HUDEP-2 (cell line): ENCODE measurements at regions not wholly inside any gene's neighbourhood (a gene's known extent, or its start where the extent isn't known, plus 50 kb on each side); places are given as distances from the start of the nearest gene placed in this dataset.
A peak's percentile ranks its signal among the peaks of the same experiment; 100 is the strongest.

ENCODE experiments used
- DNase-seq, 76 experiments: peaks; one replicate each; lab custom pipeline; 2025; ENCODE audit not compliant: unreplicated experiment in 76 of 76; lab: John Stamatoyannopoulos, UW

DNA sequence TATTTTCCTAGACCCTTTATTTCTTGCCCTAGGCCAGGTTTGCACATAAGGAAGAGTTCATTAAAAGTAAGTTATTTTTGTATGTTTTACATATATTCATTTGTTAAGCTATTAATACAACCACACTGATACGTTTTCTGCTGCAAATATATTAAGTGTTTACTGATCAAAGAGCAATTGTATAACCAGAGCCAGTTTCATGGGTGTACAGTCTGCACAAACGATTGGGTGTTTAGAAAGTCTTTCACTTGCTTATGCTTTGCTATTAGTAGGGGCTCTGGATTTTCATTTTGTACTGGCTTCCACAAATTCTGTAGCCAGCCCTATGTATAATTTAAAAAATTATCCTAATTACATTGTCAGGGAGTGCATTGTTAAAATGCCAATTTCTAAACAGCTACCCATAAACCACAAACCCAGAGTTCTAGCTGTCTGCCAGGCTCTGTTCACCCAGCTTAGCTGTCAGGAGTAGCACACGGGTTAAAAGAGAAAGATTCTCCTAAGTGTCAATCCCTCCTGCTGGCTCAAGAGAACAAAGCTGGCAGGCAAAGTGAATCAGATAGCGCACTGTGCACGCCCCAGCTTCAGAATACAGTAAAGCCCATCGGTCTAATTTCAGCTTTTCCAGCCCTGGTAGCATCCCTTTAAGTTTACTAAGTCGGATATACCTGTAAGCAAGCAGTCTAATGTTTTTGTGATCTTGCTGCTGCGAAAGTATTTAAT is 151.0 kb upstream of the LMO3 start:
- peak in 29 of 76 experiments; percentile 1 to 58 (median 18) for DNase-seq

DNA sequence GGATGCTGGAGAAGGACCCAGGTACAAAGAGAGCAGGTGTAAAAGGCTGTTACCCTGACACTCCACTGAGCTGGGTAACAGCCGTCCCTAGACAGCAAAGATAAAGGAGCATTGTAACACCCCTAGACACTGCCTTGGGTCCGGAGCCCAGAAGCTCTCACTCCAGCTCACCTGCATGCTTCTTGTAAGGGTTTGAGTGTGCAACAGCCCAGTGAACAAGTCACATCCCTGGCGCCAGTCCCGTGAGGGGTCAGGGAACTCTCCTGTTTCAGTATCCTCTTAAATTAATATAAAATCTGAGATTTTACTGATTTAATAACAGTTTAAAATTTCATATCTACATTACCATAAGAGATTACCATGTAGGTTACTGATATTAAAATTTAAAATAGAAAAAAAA is 124.8 kb upstream of the LMO3 start:
- DNase-seq = no peak

DNA sequence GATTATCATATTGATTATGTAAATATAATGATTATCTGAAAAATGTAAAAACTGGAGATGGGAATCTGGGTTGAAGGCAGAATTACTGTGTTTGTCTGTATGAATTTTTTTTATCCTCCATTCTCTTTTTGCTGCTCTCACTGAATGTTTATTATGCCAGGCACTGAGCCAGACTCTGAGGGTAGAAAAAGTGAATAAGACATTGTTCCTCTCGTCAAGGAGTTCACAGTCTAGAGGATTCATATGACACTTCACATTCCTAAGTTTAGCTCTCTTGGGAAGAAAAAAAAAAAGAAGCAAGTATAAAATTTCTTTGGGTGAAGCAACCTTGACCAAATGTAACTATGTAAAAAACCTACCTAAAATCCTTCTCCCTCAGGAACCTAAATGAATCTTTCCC is 120.9 kb upstream of the LMO3 start:
- DNase-seq = no peak

DNA sequence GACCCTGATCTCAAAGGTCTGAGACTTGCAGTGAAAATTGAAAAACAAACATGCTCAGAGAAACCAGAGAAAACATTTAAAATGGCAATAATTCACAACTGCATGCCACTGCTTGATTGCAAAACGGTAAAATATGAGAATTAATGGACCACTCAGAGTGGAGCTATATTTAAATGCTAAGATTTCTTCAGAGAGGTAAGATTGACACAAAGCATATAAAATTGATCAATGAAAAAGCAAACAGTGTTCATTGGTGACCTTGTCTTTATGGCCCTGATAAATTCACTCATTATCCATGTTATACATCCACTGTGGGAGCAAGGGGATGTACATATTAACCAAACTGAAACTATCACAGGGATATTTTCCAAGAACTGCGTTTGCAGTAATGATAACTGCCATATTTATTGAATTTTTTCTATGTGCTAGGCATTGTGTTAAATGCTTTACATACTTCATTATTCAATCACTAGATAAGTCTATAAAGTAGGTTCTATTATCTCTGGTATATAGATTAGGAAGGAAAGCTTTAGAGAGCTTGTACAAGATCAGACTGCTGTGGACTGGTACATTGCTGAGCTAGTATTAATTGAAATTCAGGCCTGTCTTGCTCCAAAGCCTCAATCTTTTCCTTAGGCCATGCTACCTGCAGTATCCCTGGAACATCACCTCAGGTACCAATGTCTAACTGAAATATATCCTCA is 113.9 kb upstream of the LMO3 start:
- no peak for DNase-seq

DNA sequence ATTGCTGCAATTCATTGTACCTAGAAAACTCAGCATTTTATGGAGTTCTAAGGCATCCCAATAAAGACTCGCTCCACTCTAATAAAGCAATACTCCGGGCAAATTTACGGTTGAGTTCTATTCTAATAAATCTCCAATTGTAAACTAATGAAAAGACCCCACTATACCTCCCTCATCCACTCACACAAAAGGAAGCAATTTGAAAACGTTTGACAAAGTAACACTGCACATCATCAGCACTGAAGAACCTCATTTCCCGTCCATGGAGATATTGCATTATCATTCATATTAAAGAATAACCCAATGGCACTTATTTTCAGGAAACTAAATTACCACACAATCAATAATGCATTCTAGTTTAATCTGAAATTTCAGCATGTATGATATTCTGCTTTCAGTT is 111.0 kb upstream of the LMO3 start:
- DNase-seq = no peak

DNA sequence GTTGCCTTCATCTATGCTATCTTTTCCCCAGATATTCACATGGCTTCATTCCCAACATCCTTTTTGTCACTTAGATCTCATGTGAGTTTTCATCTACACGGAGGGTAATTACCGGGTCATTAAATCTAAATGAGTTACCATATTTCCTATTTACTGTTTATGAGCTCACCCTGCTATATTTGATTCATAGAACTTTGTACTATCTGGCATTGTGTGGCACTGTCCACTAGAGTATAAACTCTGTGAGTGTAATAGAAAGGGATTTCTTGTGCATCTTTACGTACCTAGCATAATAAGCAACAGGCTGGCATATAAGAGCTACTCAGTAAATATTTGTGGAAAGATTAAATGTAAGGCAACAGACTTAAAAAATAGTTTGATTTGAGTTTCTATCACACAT is 86.1 kb upstream of the LMO3 start:
- DNase-seq = no peak

DNA sequence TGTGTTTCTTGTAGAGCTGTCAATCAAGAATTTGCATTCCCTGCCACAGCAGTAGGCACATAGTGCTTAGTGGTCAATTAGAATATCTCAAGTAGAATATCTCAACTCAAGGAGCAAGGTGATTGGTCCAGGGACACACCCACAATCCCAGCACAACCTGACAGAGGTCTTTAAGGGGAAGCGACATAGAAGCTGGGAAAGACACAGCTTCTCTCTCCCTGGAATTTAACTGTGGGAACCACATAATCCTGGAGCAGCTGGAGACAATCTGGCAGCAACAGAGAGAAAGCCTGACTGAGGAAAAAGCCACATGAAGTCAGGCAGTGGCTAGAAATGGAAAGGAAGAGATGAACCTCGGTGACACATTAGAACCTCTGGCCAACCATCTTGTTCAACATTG is 85.7 kb upstream of the LMO3 start:
- DNase-seq = no peak

DNA sequence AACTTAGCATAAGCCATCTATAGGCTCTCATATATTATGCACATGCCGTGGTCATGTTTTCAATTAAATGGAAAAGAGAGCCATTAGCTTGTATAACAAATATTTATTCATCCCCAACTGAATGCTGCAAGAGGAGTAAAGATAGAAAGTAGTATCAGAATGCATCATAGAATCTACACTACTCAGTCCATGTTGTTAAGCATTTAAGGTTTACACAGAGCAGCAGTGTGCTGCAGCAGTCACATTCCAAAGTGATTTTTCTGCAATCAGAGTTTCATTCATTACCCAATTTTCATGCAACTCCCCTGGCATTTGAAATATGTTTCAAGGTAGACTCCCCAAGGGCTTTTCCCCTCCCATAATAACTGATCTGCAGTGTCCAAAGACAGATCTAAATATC is 82.2 kb upstream of the LMO3 start:
- no peak for DNase-seq

DNA sequence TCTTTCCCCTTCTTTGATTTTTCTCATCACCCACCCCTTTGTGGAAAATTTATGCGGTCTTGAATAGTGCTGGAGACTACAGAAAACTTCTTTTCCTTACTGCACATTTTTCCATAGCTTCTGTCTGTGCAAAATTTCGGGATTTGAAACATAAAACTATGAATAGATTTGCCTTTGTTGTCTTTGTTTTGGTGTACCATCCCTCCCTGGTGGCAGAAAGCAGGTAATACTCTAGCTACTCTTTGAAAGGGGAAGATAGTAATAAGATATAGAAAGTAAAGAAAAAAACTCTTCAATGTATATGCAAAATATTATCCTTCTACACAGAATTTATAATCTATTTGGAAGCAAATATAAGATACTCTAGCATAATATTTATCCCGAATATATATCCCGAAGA is 79.1 kb upstream of the LMO3 start:
- no peak for DNase-seq

DNA sequence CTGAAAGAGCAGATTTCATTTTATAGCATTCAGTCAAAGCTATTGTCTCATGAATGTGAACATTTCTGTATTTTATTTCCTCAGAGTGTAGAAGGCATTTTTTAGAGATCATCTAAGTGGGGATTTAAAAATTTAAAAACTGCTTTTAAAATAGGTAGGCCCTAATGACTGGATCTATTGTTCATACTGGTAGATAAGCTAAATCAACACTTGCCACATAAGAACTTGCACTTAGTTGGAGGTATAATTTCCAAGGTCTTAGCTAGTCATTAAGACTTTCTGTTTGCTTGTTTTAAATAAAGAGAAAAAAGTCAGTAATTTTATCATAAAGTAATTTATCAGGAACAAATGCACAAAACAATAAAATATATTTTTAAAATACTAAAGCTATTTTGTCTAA is 75.2 kb upstream of the LMO3 start:
- DNase-seq = no peak

DNA sequence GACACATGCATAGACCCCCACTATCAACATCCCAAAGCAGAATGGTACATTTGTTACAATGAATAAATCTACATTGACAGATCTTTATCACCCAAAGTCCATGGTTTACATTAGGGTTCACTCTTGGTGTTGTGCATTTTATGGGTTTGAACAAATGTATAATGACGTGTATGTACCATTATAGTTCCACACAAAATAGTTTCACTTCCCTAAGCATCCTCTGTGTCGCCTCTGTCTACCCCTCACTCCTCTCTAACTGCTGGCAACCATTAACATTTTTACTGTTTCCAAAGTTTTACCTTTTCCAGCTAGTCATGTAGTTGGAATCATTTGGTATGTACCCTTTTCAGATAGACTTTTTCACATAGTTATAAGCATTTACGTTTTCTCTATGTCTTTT is 69.5 kb upstream of the LMO3 start:
- DNase-seq = no peak

DNA sequence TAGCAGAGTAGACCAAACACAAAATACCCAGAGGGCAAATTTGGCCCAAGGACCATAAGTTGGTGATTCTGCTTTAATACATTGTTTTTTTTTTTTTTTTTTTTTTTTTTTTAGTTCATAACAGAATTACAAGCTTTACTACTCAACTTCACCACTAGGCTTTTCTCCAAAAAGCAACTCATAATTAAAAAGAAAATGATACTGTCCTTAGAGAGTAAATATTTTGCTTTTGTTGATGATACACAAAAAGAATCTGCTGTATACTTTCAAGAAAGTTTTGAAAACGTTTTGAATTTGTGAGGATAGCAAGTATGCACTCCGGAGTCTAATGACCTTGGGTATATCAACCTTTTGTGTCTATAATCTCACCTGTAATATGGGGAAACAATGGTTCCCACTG is 68.9 kb upstream of the LMO3 start:
- no peak for DNase-seq

DNA sequence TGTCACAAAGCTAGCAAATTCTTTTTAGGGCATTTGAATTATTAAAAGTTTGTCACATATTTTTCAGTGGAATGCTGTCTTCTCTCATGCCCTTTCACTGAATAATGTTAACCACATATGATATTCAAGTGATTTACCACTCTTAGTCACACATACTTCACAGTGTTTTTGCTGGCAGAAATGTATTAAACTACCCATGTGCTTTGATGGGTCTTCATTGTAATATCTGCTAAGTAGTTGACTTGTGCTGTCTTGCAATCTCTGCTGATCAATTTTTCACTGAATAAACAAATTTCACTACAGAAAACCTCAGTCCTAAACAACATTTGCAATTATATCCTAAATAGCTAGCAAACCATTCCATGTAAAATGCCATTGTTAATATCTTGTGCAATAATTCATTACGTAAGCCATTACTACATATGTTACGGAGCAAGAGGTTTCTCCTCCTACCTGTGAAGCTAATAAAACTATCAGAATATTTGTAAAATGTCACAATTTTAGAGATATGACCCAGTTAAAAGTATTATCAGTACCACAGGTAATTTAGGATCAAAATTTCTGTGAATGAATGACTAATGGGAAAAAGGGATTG is 64.6 kb upstream of the LMO3 start:
- no peak for DNase-seq

DNA sequence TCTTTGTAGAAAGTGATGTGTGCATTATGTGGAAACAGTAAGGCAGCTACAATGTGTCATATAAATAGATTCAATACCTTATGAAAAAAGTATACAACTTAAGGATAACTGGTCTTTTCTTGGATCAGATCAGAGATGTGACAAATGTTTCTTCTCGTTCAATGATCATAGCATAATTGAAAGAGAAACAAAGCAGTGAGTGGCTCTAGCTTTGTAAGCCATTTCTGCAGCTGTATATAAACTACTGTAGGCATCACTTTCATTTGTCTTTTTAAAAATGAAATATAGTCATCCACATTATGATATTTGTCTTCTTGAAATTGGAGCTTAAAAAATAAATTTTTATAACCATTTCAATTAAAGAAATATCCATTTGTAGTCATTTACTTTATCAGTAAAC is 63.8 kb upstream of the LMO3 start:
- no peak for DNase-seq

DNA sequence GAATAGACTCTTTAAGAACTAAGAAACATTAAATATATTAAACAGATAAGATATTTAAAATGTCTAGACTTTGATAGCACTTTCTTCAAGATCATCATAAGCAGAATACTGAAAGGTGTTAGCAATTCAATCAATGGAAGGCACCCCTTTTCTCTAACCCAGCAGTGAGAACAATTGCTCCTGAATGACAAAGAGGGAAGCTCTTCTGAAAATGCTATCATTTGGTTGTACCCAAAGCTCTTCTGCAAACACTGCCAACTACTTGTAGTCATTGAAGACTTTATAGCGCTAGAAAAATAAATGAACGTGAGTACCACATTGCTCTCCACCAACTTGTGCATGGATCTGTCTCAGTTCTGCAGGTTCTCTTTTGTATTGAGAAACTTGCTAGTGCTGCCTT is 62.2 kb upstream of the LMO3 start:
- DNase-seq = no peak

DNA sequence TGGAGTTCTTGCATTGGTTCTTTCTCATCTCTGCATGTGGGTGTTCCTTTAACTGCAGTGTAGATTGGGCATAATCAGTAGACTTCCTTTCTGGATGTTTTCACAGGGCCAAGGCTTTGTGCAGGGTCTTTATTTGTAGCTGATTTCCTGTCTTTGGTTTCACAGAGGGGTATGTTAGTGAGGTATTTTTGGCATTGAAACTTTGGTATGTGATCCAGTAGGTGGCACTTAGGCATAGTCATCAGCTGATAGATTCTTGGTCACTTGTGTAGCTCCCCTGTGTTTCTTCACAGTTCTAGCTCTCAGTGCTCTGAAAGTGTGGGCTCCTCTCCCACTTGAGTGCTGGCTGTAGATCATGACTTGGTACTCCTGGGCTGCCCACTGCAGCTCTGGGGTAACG is 52.7 kb upstream of the LMO3 start:
- DNase-seq = no peak
